ENCODE measurements at regions not wholly inside any gene's neighbourhood (a gene's known extent, or its start where the extent isn't known, plus 50 kb on each side); places are given as distances from the start of the nearest gene placed in this dataset.

- Mint-ChIP-seq H3K36me3 (ENCODE audit: insufficient read depth, unreplicated experiment) (no peaks in the 10 kb centered on the region), H3K27ac (ENCODE audit: unreplicated experiment) (no peak overlapping the region), H3K4me3 (ENCODE audit: low read depth, unreplicated experiment) (no peak overlapping the region), H3K27me3 (ENCODE audit: unreplicated experiment) (no peaks in the 10 kb centered on the region), H3K9me3 (ENCODE audit: low read depth, unreplicated experiment) (no peaks in the 10 kb centered on the region), H3K4me1 (ENCODE audit: low read depth, unreplicated experiment) (no peaks in the 10 kb centered on the region)
- intact Hi-C loops (cut with micrococcal nuclease; ENCODE audit: unreplicated experiment): no loop called here
- DNase-seq: no peak
- no TSS peak for BruUV-seq (replicated peaks)
- TF ChIP-seq, protein P1, sequence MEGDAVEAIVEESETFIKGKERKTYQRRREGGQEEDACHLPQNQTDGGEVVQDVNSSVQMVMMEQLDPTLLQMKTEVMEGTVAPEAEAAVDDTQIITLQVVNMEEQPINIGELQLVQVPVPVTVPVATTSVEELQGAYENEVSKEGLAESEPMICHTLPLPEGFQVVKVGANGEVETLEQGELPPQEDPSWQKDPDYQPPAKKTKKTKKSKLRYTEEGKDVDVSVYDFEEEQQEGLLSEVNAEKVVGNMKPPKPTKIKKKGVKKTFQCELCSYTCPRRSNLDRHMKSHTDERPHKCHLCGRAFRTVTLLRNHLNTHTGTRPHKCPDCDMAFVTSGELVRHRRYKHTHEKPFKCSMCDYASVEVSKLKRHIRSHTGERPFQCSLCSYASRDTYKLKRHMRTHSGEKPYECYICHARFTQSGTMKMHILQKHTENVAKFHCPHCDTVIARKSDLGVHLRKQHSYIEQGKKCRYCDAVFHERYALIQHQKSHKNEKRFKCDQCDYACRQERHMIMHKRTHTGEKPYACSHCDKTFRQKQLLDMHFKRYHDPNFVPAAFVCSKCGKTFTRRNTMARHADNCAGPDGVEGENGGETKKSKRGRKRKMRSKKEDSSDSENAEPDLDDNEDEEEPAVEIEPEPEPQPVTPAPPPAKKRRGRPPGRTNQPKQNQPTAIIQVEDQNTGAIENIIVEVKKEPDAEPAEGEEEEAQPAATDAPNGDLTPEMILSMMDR (IDR thresholded peaks at IDR 0.05; ENCODE audit: unreplicated experiment): no peak
- CTCF ChIA-PET: no interaction called here
These were observed 1147.6 kb downstream of the AACS start for GRCh38 chr12:126212824-126213223.

DNA sequence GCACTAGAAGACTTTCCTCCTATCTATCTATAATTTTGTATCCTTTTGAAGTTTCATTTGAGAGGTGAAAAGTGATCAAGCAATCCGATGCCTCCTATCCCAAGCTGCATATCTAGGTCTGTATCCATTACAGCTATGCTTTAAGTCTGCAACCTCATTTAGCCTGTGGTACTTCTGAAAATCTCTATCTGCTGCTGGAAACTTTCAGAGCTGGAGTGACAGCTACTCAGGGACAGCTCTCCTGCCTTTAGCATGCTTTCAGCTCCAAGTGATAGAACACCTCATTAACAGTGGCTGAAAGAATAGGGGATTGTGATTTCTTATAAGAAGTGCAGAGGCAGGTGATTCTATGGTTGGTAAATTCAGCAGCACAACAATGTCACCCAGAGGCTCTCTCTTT lies 1153.5 kb downstream of the AACS start:
- Mint-ChIP-seq H3K27ac (ENCODE audit: unreplicated experiment) (no peak overlapping the region), H3K36me3 (ENCODE audit: insufficient read depth, unreplicated experiment) (no peaks in the 10 kb centered on the region), H3K4me1 (ENCODE audit: low read depth, unreplicated experiment) (no peaks in the 10 kb centered on the region), H3K4me3 (ENCODE audit: low read depth, unreplicated experiment) (no peak overlapping the region), H3K9me3 (ENCODE audit: low read depth, unreplicated experiment) (no peaks in the 10 kb centered on the region), H3K27me3 (ENCODE audit: unreplicated experiment) (no peaks in the 10 kb centered on the region)
- DNase-seq: no peak
- BruUV-seq (replicated peaks): no TSS peak
- TF ChIP-seq, protein P1 (IDR thresholded peaks at IDR 0.05; ENCODE audit: unreplicated experiment): no peak
- CTCF ChIA-PET: no interaction called here
- intact Hi-C loops (cut with micrococcal nuclease; ENCODE audit: unreplicated experiment): no loop called here

DNA sequence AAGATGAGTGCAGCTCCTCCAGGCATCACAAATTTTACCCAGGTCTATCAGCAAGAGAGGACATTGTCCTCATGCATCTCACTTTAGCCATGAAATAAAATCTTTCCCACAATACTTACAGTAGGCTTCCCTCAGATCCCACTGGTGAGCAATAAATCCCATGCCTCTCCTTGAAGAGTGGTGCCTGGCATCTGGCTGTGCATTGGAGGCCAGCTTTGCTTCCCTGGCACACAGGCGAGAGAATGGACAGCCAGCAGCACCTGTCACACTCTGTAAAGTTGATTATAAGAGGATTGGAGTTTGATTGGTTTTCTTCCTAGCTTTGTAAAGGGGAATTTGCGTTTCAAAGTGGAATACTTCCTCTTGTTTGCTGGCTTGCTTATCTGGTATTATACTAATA lies 1153.9 kb downstream of the AACS start:
- no peak for DNase-seq
- no TSS peak for BruUV-seq (replicated peaks)
- Mint-ChIP-seq H3K27ac (ENCODE audit: unreplicated experiment) (no peak overlapping the region), H3K9me3 (ENCODE audit: low read depth, unreplicated experiment) (no peaks in the 10 kb centered on the region), H3K4me3 (ENCODE audit: low read depth, unreplicated experiment) (no peak overlapping the region), H3K27me3 (ENCODE audit: unreplicated experiment) (no peaks in the 10 kb centered on the region), H3K36me3 (ENCODE audit: insufficient read depth, unreplicated experiment) (no peaks in the 10 kb centered on the region), H3K4me1 (ENCODE audit: low read depth, unreplicated experiment) (no peaks in the 10 kb centered on the region)
- intact Hi-C loops (cut with micrococcal nuclease; ENCODE audit: unreplicated experiment): no loop called here
- TF ChIP-seq, protein P1 (IDR thresholded peaks at IDR 0.05; ENCODE audit: unreplicated experiment): no peak
- CTCF ChIA-PET: no interaction called here

- no peaks in the 10 kb centered on the region for H3K9me3 Mint-ChIP-seq (ENCODE audit: low read depth, unreplicated experiment)
- H3K4me1 Mint-ChIP-seq (ENCODE audit: low read depth, unreplicated experiment): no peaks in the 10 kb centered on the region
- TF ChIP-seq, protein P1 (IDR thresholded peaks at IDR 0.05; ENCODE audit: unreplicated experiment): no peak
- intact Hi-C loops (cut with micrococcal nuclease; ENCODE audit: unreplicated experiment): no loop called here
- H3K27me3 Mint-ChIP-seq (ENCODE audit: unreplicated experiment): no peaks in the 10 kb centered on the region
- no peak overlapping the region for H3K27ac Mint-ChIP-seq (ENCODE audit: unreplicated experiment)
- no peaks in the 10 kb centered on the region for H3K36me3 Mint-ChIP-seq (ENCODE audit: insufficient read depth, unreplicated experiment)
- H3K4me3 Mint-ChIP-seq (ENCODE audit: low read depth, unreplicated experiment): no peak overlapping the region
- no peak for DNase-seq
- CTCF ChIA-PET: no interaction called here
- no TSS peak for BruUV-seq (replicated peaks)
These were observed 1154.5 kb downstream of the AACS start for GRCh38 chr12:126219654-126220279.
